ENCODE measurements at regions not wholly inside any gene's neighbourhood (a gene's known extent, or its start where the extent isn't known, plus 50 kb on each side); places are given as distances from the start of the nearest gene placed in this dataset.

- no peak for TF ChIP-seq EZH2 (IDR thresholded peaks at IDR 0.05)
- no peak for TF ChIP-seq POLR2AphosphoS5 (IDR thresholded peaks at IDR 0.05; ENCODE audit: borderline replicate concordance, low read depth, low read length)
- no peak for TF ChIP-seq FOXP2 (optimal IDR thresholded peaks at IDR 0.05; ENCODE audit: control extremely low read depth, extremely low read length, insufficient read depth)
Measured at GRCh38 chr6:131427434-131428058, 145.5 kb upstream of the ARG1 start.
